ENCODE measurements at regions not wholly inside any gene's neighbourhood (a gene's known extent, or its start where the extent isn't known, plus 50 kb on each side); places are given as distances from the start of the nearest gene placed in this dataset.
"Not testable (repeated sequence)": the region's sequence is repeated elsewhere in the genome, so short reads cannot be mapped to it uniquely, and the experiment has no call there.

- TF ChIP-seq POLR2AphosphoS5 (IDR thresholded peaks at IDR 0.05; ENCODE audit: insufficient read depth in 1 of 2, low read depth in 1 of 2) (no peak), POLR2A (IDR thresholded peaks at IDR 0.05) (no peak), CTCF (IDR thresholded peaks at IDR 0.05) (no peak)
- Histone ChIP-seq H3K27me3 (no peaks in the 10 kb centered on the region), H3K4me1 (no peaks in the 10 kb centered on the region), H3K27ac (no peak overlapping the region), H3K9me3 (no peaks in the 10 kb centered on the region), H3K4me3 (no peak overlapping the region), H3K36me3 (no peaks in the 10 kb centered on the region)
- intact Hi-C loops (cut with DNase I) = loop anchor here (10.0 kb wide), 1 partner anchor 1241 kb away; no protein-coding TSS in a partner anchor
- DNase-seq (ENCODE audit: extremely low spot score in 2 of 2) = no peak
Observed at GRCh38 chr3:182413682-182414081, 379.6 kb upstream of the ATP11B start.

- intact Hi-C loops (cut with DNase I) = loop anchor here (10.0 kb wide), 1 partner anchor 1240 kb away; no protein-coding TSS in a partner anchor
- TF ChIP-seq POLR2AphosphoS5 (IDR thresholded peaks at IDR 0.05; ENCODE audit: insufficient read depth in 1 of 2, low read depth in 1 of 2) (no peak), CTCF (IDR thresholded peaks at IDR 0.05) (no peak), POLR2A (IDR thresholded peaks at IDR 0.05) (no peak)
- H3K27ac ChIP-seq = no peak overlapping the region
Observed at GRCh38 chr3:182414586-182414985, 378.7 kb upstream of the ATP11B start.

GRCh38 chr3:182420741-182421140 is 372.6 kb upstream of the ATP11B start:
- DNase-seq (ENCODE audit: extremely low spot score in 2 of 2) = no peak
- no peaks in the 10 kb centered on the region for H3K4me1 ChIP-seq
- TF ChIP-seq CTCF (IDR thresholded peaks at IDR 0.05) (no peak), POLR2A (IDR thresholded peaks at IDR 0.05) (no peak), POLR2AphosphoS5 (IDR thresholded peaks at IDR 0.05; ENCODE audit: insufficient read depth in 1 of 2, low read depth in 1 of 2) (no peak)
- intact Hi-C loops (cut with DNase I) = no loop called here
- no peak overlapping the region for H3K27ac ChIP-seq
- no peaks in the 10 kb centered on the region for H3K9me3 ChIP-seq
- no peak overlapping the region for H3K4me3 ChIP-seq
- H3K36me3 ChIP-seq = no peaks in the 10 kb centered on the region
- H3K27me3 ChIP-seq = no peaks in the 10 kb centered on the region

More at GRCh38 chr3:182414586-182414985, 378.7 kb upstream of the ATP11B start:
- DNase-seq (ENCODE audit: extremely low spot score in 2 of 2) = no peak
- Histone ChIP-seq H3K9me3 (no peaks in the 10 kb centered on the region), H3K36me3 (no peaks in the 10 kb centered on the region), H3K4me3 (no peak overlapping the region), H3K27me3 (no peaks in the 10 kb centered on the region), H3K4me1 (no peaks in the 10 kb centered on the region)

GRCh38 chr3:182424006-182424405 is 369.3 kb upstream of the ATP11B start:
- Histone ChIP-seq H3K4me3 (no peak overlapping the region), H3K27me3 (no peaks in the 10 kb centered on the region)

GRCh38 chr3:182425926-182426718 is 367.2 kb upstream of the ATP11B start:
- H3K9me3 ChIP-seq; H3K36me3 ChIP-seq; intact Hi-C loops (cut with DNase I); H3K4me3 ChIP-seq; H3K27me3 ChIP-seq; DNase-seq (ENCODE audit: extremely low spot score in 2 of 2); H3K27ac ChIP-seq; H3K4me1 ChIP-seq: not testable (repeated sequence)

More at GRCh38 chr3:182424006-182424405, 369.3 kb upstream of the ATP11B start:
- Histone ChIP-seq H3K27ac (no peak overlapping the region), H3K4me1 (no peaks in the 10 kb centered on the region), H3K9me3 (no peaks in the 10 kb centered on the region), H3K36me3 (no peaks in the 10 kb centered on the region)
- DNase-seq (ENCODE audit: extremely low spot score in 2 of 2) = no peak
- no peak for TF ChIP-seq POLR2A (IDR thresholded peaks at IDR 0.05)
- TF ChIP-seq POLR2AphosphoS5 (IDR thresholded peaks at IDR 0.05; ENCODE audit: insufficient read depth in 1 of 2, low read depth in 1 of 2) = no peak
- TF ChIP-seq CTCF (IDR thresholded peaks at IDR 0.05) = no peak
- intact Hi-C loops (cut with DNase I) = no loop called here

GRCh38 chr3:182431972-182432371 is 361.3 kb upstream of the ATP11B start:
- H3K4me3 ChIP-seq; H3K4me1 ChIP-seq; H3K27me3 ChIP-seq; H3K36me3 ChIP-seq; DNase-seq (ENCODE audit: extremely low spot score in 2 of 2); intact Hi-C loops (cut with DNase I); H3K27ac ChIP-seq; H3K9me3 ChIP-seq: not testable (repeated sequence)

Data from vagina (tissue), 2 donors.